ENCODE measurements at regions not wholly inside any gene's neighbourhood (a gene's known extent, or its start where the extent isn't known, plus 50 kb on each side); places are given as distances from the start of the nearest gene placed in this dataset.

GRCh38 chr12:23333938-23334337 is 615.5 kb downstream of the SOX5 start:
- H3K4me1 Mint-ChIP-seq = no peaks in the 10 kb centered on the region
- H3K27me3 ChIP-seq (ENCODE audit: insufficient read depth, low read length) = no peaks in the 10 kb centered on the region
- no peak for TF ChIP-seq CTCF (conservative IDR thresholded peaks at IDR 0.05)
- no CpG with 5 or more reads among the region's 2 CpGs for WGBS (ENCODE audit: extremely low coverage, insufficient read length, low lambda C conversion rate)
- H3K9ac ChIP-seq (ENCODE audit: extremely low read depth, insufficient read length, low read length) = no peak overlapping the region
- H3K79me1 ChIP-seq (ENCODE audit: insufficient read depth, low read depth, low read length, poor library complexity, severe bottlenecking) = no peaks in the 10 kb centered on the region
- H3K27ac Mint-ChIP-seq = no peak overlapping the region
- H3K9me3 Mint-ChIP-seq = no peaks in the 10 kb centered on the region; a peak in 1 of 5 replicates
- no peaks in the 10 kb centered on the region for H3K9me3 ChIP-seq (ENCODE audit: control insufficient read depth, low read depth, low read length)
- H2BK15ac ChIP-seq (ENCODE audit: low read depth, low read length) = no peak overlapping the region
- H3K4me1 ChIP-seq (ENCODE audit: insufficient read depth, low read length) = no peaks in the 10 kb centered on the region
- no peak overlapping the region for H3K27ac ChIP-seq (ENCODE audit: insufficient read length, low read depth, low read length)
- no peaks in the 10 kb centered on the region for H3K36me3 Mint-ChIP-seq (ENCODE audit: insufficient read depth in 1 of 3, low read depth in 3 of 3)
- no peak overlapping the region for H3K23ac ChIP-seq (ENCODE audit: insufficient read length, low read depth, low read length)
- H3K27me3 Mint-ChIP-seq (ENCODE audit: low read depth) = no peaks in the 10 kb centered on the region
- H4K91ac ChIP-seq (ENCODE audit: insufficient read length, low read depth, low read length) = no peak overlapping the region
- no peak for DNase-seq
- H3K4me2 ChIP-seq (ENCODE audit: insufficient read depth, insufficient read length, low read length) = no peak overlapping the region
- H2AFZ ChIP-seq (ENCODE audit: low read length) = no peak overlapping the region
- H2BK120ac ChIP-seq (ENCODE audit: low read depth, low read length, poor library complexity, severe bottlenecking) = no peak overlapping the region
- no peak overlapping the region for H2AK5ac ChIP-seq (ENCODE audit: insufficient read length, low read length)
- no peak overlapping the region for H2BK20ac ChIP-seq (ENCODE audit: low read depth, low read length, poor library complexity, severe bottlenecking)
- no peaks in the 10 kb centered on the region for H3K79me2 ChIP-seq (ENCODE audit: insufficient read depth, low read length)
- H4K20me1 ChIP-seq (ENCODE audit: control insufficient read depth, insufficient read depth, insufficient read length) = no peaks in the 10 kb centered on the region
- no peak overlapping the region for H4K8ac ChIP-seq (replicated peaks; ENCODE audit: insufficient read length, low read depth, low read length)
- H2BK12ac ChIP-seq (ENCODE audit: insufficient read length, low read depth, low read length) = no peak overlapping the region
- H3K56ac ChIP-seq (ENCODE audit: insufficient read length, low read depth, low read length) = no peak overlapping the region
- no peak overlapping the region for H2BK5ac ChIP-seq (ENCODE audit: insufficient read length, low read length)
- H3K4ac ChIP-seq (ENCODE audit: low read depth, low read length) = no peak overlapping the region
- no peak overlapping the region for H3K14ac ChIP-seq (ENCODE audit: insufficient read depth, low read length)
- no peak overlapping the region for H3T11ph ChIP-seq (ENCODE audit: low read length)
- no peak overlapping the region for H4K5ac ChIP-seq (ENCODE audit: insufficient read length, low read depth, low read length)
- no peaks in the 10 kb centered on the region for H3K23me2 ChIP-seq (ENCODE audit: insufficient read length, low read depth, low read length, poor library complexity, severe bottlenecking)
- no peak overlapping the region for H3K18ac ChIP-seq (ENCODE audit: insufficient read length, low read depth, low read length)
- no peak overlapping the region for H3K4me3 Mint-ChIP-seq
